CD4-positive, alpha-beta T cell (primary cell): ENCODE measurements at regions not wholly inside any gene's neighbourhood (a gene's known extent, or its start where the extent isn't known, plus 50 kb on each side); places are given as distances from the start of the nearest gene placed in this dataset.

Experiments used
- ATAC-seq: fragments of 200-7000 bp; cut with Tn5 transposase; one replicate; pipeline ENCODE4 v1.10.0; 2022; ENCODE audit warnings: mild to moderate bottlenecking; ENCODE audit not compliant: poor library complexity
- CTCF ChIA-PET: fragments of 350-600 bp; sonication (Branson Sonifier 250); formaldehyde crosslinking; loops from one replicate; lab custom pipeline; 2021; ENCODE audit warnings: antibody characterized with exemption, inconsistent platforms; lab: Charles Lee
- POLR2A ChIA-PET: fragments of 350-600 bp; sonication (Branson Sonifier 250); formaldehyde crosslinking; loops from one replicate; lab custom pipeline; 2021; ENCODE audit warnings: antibody characterized with exemption, inconsistent platforms; lab: Charles Lee
- DNase-seq, 14 experiments: peaks; one replicate each; pipeline ENCODE4 v3.0.0-alpha.2; 2013 to 2020; ENCODE audit warnings: mixed read lengths in 2 of 14
- H3K27ac ChIP-seq, 2 donors: one replicate each; pipeline versions ENCODE4 v1.5.1 to v1.7.0; 2013; ENCODE audit warnings: low read length in 2 of 2, low read depth in 1 of 2, mild to moderate bottlenecking in 1 of 2
- H3K27me3 ChIP-seq, 2 experiments: 1 replicate in 1 of 2; 2 replicates in 1 of 2; pipeline versions ENCODE4 v1.6.1 to v1.7.0; 2013; ENCODE audit warnings: low read length in 2 of 2, control low read depth in 1 of 2, mild to moderate bottlenecking in 1 of 2, moderate library complexity in 1 of 2; ENCODE audit not compliant: insufficient read depth in 2 of 2, control insufficient read depth in 1 of 2
- H3K36me3 ChIP-seq: one replicate; pipeline ENCODE4 v1.6.1; 2013; ENCODE audit warnings: low read length, control low read depth; ENCODE audit not compliant: insufficient read depth
- H3K4me1 ChIP-seq: one replicate; pipeline ENCODE4 v1.6.1; 2013; ENCODE audit warnings: low read length, control low read depth; ENCODE audit not compliant: insufficient read depth
- H3K4me3 ChIP-seq: one replicate; pipeline ENCODE4 v1.5.1; 2013; ENCODE audit warnings: mild to moderate bottlenecking, low read length, moderate library complexity
- H3K9me3 ChIP-seq, 2 experiments: 1 replicate in 1 of 2; 2 replicates in 1 of 2; pipeline versions ENCODE4 v1.6.1 to v1.7.0; 2013; ENCODE audit warnings: low read length in 2 of 2, mild to moderate bottlenecking in 2 of 2, control low read depth in 1 of 2, moderate library complexity in 1 of 2; ENCODE audit not compliant: control insufficient read depth in 1 of 2, insufficient read depth in 1 of 2
- H3K27ac Mint-ChIP-seq: one replicate; pipeline ENCODE4 v1.8.0; 2020; ENCODE audit warnings: mixed read lengths
- H3K27me3 Mint-ChIP-seq: one replicate; pipeline ENCODE4 v1.8.0; 2021; ENCODE audit warnings: mixed read lengths
- H3K36me3 Mint-ChIP-seq: one replicate; pipeline ENCODE4 v1.8.0; 2021; ENCODE audit warnings: low read depth, mixed read lengths
- H3K4me1 Mint-ChIP-seq: one replicate; pipeline ENCODE4 v1.8.0; 2021; ENCODE audit warnings: low read depth, mixed read lengths
- H3K4me3 Mint-ChIP-seq: one replicate; pipeline ENCODE4 v1.8.0; 2020; ENCODE audit warnings: mild to moderate bottlenecking, mixed read lengths
- H3K9me3 Mint-ChIP-seq: one replicate; pipeline ENCODE4 v1.8.0; 2020; ENCODE audit warnings: mixed read lengths
- CTCF ChIP-seq: fragments of 200-600 bp; IDR thresholded peaks from one replicate; pipeline ENCODE4 v1.8.0; 2022; ENCODE audit warnings: antibody characterized with exemption, mild to moderate bottlenecking
- intact Hi-C, 2 experiments: fragments of 100-400 bp; cut with DNase I in 1 of 2; cut with micrococcal nuclease in 1 of 2; formaldehyde crosslinking; loops; one replicate each; pipeline versions ENCODE4 v1.15.1 to v1.9.0; 2023 to 2025; cut with DNase I, micrococcal nuclease

- TF ChIP-seq CTCF: no peak
- no peak for ATAC-seq
- DNase-seq: no peak
- Mint-ChIP-seq H3K4me1 (peaks cover 9% of the 10 kb centered on the region), H3K27ac (no peak overlapping the region), H3K9me3 (no peaks in the 10 kb centered on the region), H3K36me3 (no peaks in the 10 kb centered on the region), H3K27me3 (peaks cover 29% of the 10 kb centered on the region), H3K4me3 (no peak overlapping the region)
- POLR2A ChIA-PET: no interaction called here
- no peaks in the 10 kb centered on the region for H3K9me3 ChIP-seq
- intact Hi-C loops: no loop called here
- H3K4me3 ChIP-seq: no peak overlapping the region
- H3K36me3 ChIP-seq: no peaks in the 10 kb centered on the region
- H3K4me1 ChIP-seq: peaks cover 5% of the 10 kb centered on the region
- CTCF ChIA-PET: no interaction called here
- H3K27ac ChIP-seq: no peak overlapping the region
- H3K27me3 ChIP-seq: peaks cover 2 to 4% of the 10 kb centered on the region in 2 experiments
Observed at GRCh38 chr13:97117388-97117910, 104.7 kb upstream of the MBNL2 start.

- ChIA-PET POLR2A (no interaction called here), CTCF (no interaction called here)
- H3K27ac ChIP-seq: no peak overlapping the region
- H3K9me3 ChIP-seq: no peaks in the 10 kb centered on the region
- Mint-ChIP-seq H3K27ac (no peak overlapping the region), H3K4me1 (no peaks in the 10 kb centered on the region), H3K36me3 (no peaks in the 10 kb centered on the region), H3K4me3 (no peak overlapping the region), H3K9me3 (no peaks in the 10 kb centered on the region), H3K27me3 (peaks cover 46% of the 10 kb centered on the region)
- no peak overlapping the region for H3K4me3 ChIP-seq
- DNase-seq (no peak), ATAC-seq (no peak)
- no peaks in the 10 kb centered on the region for H3K4me1 ChIP-seq
- no peaks in the 10 kb centered on the region for H3K36me3 ChIP-seq
- intact Hi-C loops: no loop called here
- no peak for TF ChIP-seq CTCF
- peaks cover 0 to 4% of the 10 kb centered on the region in 2 experiments for H3K27me3 ChIP-seq
Observed at GRCh38 chr13:97119943-97120342, 102.2 kb upstream of the MBNL2 start.

GRCh38 chr13:97120346-97120745, 101.8 kb upstream of the MBNL2 start:
- ATAC-seq: no peak
- ChIA-PET POLR2A (no interaction called here), CTCF (no interaction called here)
- Histone ChIP-seq H3K4me1 (no peaks in the 10 kb centered on the region), H3K27me3 (peaks cover 0 to 4% of the 10 kb centered on the region in 2 experiments), H3K4me3 (no peak overlapping the region), H3K27ac (no peak overlapping the region), H3K9me3 (no peaks in the 10 kb centered on the region), H3K36me3 (no peaks in the 10 kb centered on the region)
- intact Hi-C loops: no loop called here
- no peak for DNase-seq
- Mint-ChIP-seq H3K4me1 (no peaks in the 10 kb centered on the region), H3K9me3 (no peaks in the 10 kb centered on the region), H3K27me3 (peaks cover 47% of the 10 kb centered on the region), H3K4me3 (no peak overlapping the region), H3K36me3 (no peaks in the 10 kb centered on the region), H3K27ac (no peak overlapping the region)
- no peak for TF ChIP-seq CTCF
